SU-DHL-6 (cell line): ENCODE measurements at regions not wholly inside any gene's neighbourhood (a gene's known extent, or its start where the extent isn't known, plus 50 kb on each side); places are given as distances from the start of the nearest gene placed in this dataset.

Experiments used
- H2AFZ ChIP-seq: fragments of 200-600 bp; sonication (generic); 2 replicates; pipeline ENCODE4 v1.6.1; 2014; ENCODE audit warnings: low read depth, mild to moderate bottlenecking, moderate library complexity, mixed read lengths, antibody characterized with exemption, low read length; ENCODE audit not compliant: severe bottlenecking
- H3F3A ChIP-seq: fragments of 200-600 bp; shearing (Covaris generic); 2 replicates; pipeline ENCODE4 v1.6.0; 2016; ENCODE audit warnings: antibody characterized with exemption, mild to moderate bottlenecking; ENCODE audit not compliant: insufficient read depth
- H3K27ac ChIP-seq: fragments of 200-600 bp; sonication (generic); 2 replicates; pipeline ENCODE4 v1.5.1; 2016; ENCODE audit warnings: low read depth, mild to moderate bottlenecking, low read length, moderate library complexity, mixed read lengths
- H3K27me3 ChIP-seq: fragments of 200-600 bp; sonication (generic), shearing (Covaris generic); 2 replicates; pipeline ENCODE4 v1.6.0; 2014; ENCODE audit warnings: mild to moderate bottlenecking, low read length
- H3K36me3 ChIP-seq: fragments of 200-600 bp; sonication (generic); 2 replicates; pipeline ENCODE4 v1.6.1; 2014; ENCODE audit warnings: mild to moderate bottlenecking, low read length, mixed read lengths
- H3K4me2 ChIP-seq: fragments of 300-600, 200-600 bp; shearing (Covaris generic), sonication (generic); 2 replicates; pipeline ENCODE4 v1.6.0; 2014; ENCODE audit warnings: low read length, low read depth, mild to moderate bottlenecking; ENCODE audit not compliant: poor library complexity, severe bottlenecking
- H3K4me3 ChIP-seq: fragments of 200-600 bp; sonication (generic); 2 replicates; pipeline ENCODE4 v1.5.1; 2014; ENCODE audit warnings: antibody characterized with exemption, low read length, mild to moderate bottlenecking, mixed read lengths; ENCODE audit not compliant: insufficient read depth, poor library complexity, severe bottlenecking
- H3K79me2 ChIP-seq: fragments of 200-600 bp; sonication (generic); 2 replicates; pipeline ENCODE4 v1.6.1; 2014; ENCODE audit warnings: mild to moderate bottlenecking, low read length, moderate library complexity; ENCODE audit not compliant: insufficient read depth
- H3K9ac ChIP-seq: fragments of 200-600 bp; sonication (generic); 2 replicates; pipeline ENCODE4 v1.7.0; 2014; ENCODE audit warnings: mild to moderate bottlenecking, low read length
- H3K9me2 ChIP-seq: fragments of 200-600 bp; sonication (generic); replicated peaks from 2 replicates; pipeline ENCODE4 v1.6.1; 2014; ENCODE audit warnings: low read length; ENCODE audit not compliant: insufficient read depth
- H3K9me3 ChIP-seq: fragments of 200-600 bp; sonication (generic); 2 replicates; pipeline ENCODE4 v1.6.1; 2014; ENCODE audit warnings: low read length, mixed read lengths; ENCODE audit not compliant: insufficient read depth
- H4K20me1 ChIP-seq: fragments of 200-600 bp; sonication (generic); 2 replicates; pipeline ENCODE4 v1.6.1; 2014; ENCODE audit warnings: low read depth, mild to moderate bottlenecking, antibody characterized with exemption, low read length, moderate library complexity, mixed read lengths
- CTCF ChIP-seq: fragments of 200-600 bp; sonication (generic); IDR thresholded peaks from one replicate; pipeline ENCODE4 v1.5.1; 2017; ENCODE audit warnings: antibody characterized with exemption, mild to moderate bottlenecking, low read length, moderate library complexity; ENCODE audit not compliant: insufficient read depth, poor library complexity, severe bottlenecking
- EZH2phosphoT487 ChIP-seq: fragments of 200-600 bp; sonication (generic), shearing (Covaris generic); conservative IDR thresholded peaks from 2 replicates; pipeline ENCODE4 v1.6.1; 2018; ENCODE audit warnings: mild to moderate bottlenecking, antibody characterized with exemption, low read length, moderate library complexity, mixed read lengths

- Histone ChIP-seq H3K9ac (no peak overlapping the region), H3K27me3 (no peaks in the 10 kb centered on the region), H4K20me1 (no peaks in the 10 kb centered on the region), H3K36me3 (no peaks in the 10 kb centered on the region), H3F3A (no peaks in the 10 kb centered on the region), H3K79me2 (no peaks in the 10 kb centered on the region), H3K9me2 (no peaks in the 10 kb centered on the region), H3K27ac (no peak overlapping the region), H3K4me2 (no peak overlapping the region), H2AFZ (no peak overlapping the region), H3K9me3 (no peaks in the 10 kb centered on the region), H3K4me3 (no peak overlapping the region)
- TF ChIP-seq EZH2phosphoT487 (no peak), CTCF (no peak)
These were observed 404.6 kb upstream of the C2CD4B start for GRCh38 chr15:62569460-62570404.

GRCh38 chr15:62570405-62570783, 405.3 kb upstream of the C2CD4B start:
- no peaks in the 10 kb centered on the region for H3K79me2 ChIP-seq
- no peak overlapping the region for H3K4me2 ChIP-seq
- H3K27ac ChIP-seq: no peak overlapping the region
- no peak overlapping the region for H3K4me3 ChIP-seq
- H3K9ac ChIP-seq: no peak overlapping the region
- H2AFZ ChIP-seq: no peak overlapping the region
- H3K36me3 ChIP-seq: no peaks in the 10 kb centered on the region
- H3K27me3 ChIP-seq: no peaks in the 10 kb centered on the region
- H4K20me1 ChIP-seq: no peaks in the 10 kb centered on the region
- no peaks in the 10 kb centered on the region for H3K9me2 ChIP-seq
- TF ChIP-seq CTCF (no peak), EZH2phosphoT487 (no peak)
- no peaks in the 10 kb centered on the region for H3F3A ChIP-seq
- H3K9me3 ChIP-seq: no peaks in the 10 kb centered on the region

- H4K20me1 ChIP-seq: no peaks in the 10 kb centered on the region
- H3K79me2 ChIP-seq: no peaks in the 10 kb centered on the region
- H3K27me3 ChIP-seq: no peaks in the 10 kb centered on the region
- TF ChIP-seq CTCF: no peak
- no peak for TF ChIP-seq EZH2phosphoT487
- H2AFZ ChIP-seq: no peak overlapping the region
- H3K4me2 ChIP-seq: no peak overlapping the region
- H3K9ac ChIP-seq: no peak overlapping the region
- no peaks in the 10 kb centered on the region for H3K36me3 ChIP-seq
- H3F3A ChIP-seq: no peaks in the 10 kb centered on the region
- no peaks in the 10 kb centered on the region for H3K9me3 ChIP-seq
- H3K9me2 ChIP-seq: no peaks in the 10 kb centered on the region
- H3K27ac ChIP-seq: no peak overlapping the region
- H3K4me3 ChIP-seq: no peak overlapping the region
These were observed 406.0 kb upstream of the C2CD4B start for GRCh38 chr15:62571072-62571471.
